Endothelial cell of umbilical vein (primary cell): ENCODE measurements at regions not wholly inside any gene's neighbourhood (a gene's known extent, or its start where the extent isn't known, plus 50 kb on each side); places are given as distances from the start of the nearest gene placed in this dataset.

ENCODE experiments used
- BruUV-seq: library from RNA; stranded (reverse); fragments of 400-500 nt; replicated peaks from 2 replicates; lab custom pipeline; 2021; lab: Mats Ljungman, UMichigan
- CTCF ChIA-PET: fragments of 300-600, 350-600 bp; sonication (Branson Sonifier 250); formaldehyde crosslinking; loops from one replicate; lab custom pipeline; 2021; ENCODE audit warnings: antibody characterized with exemption, inconsistent platforms; lab: Charles Lee
- POLR2A ChIA-PET: fragments of 300-600, 350-600 bp; sonication (Branson Sonifier 250); formaldehyde crosslinking; loops from one replicate; lab custom pipeline; 2021; ENCODE audit warnings: antibody characterized with exemption, inconsistent platforms; lab: Charles Lee
- DNase-seq: peaks from one replicate; pipeline ENCODE4 v3.0.0-alpha.2; 2011; ENCODE audit warnings: low read depth, low spot score
- FAIRE-seq: peaks from 2 replicates; lab custom pipeline; 2011; peaks lifted over from hg19 to GRCh38; lab: Jason Lieb, UNC
- H2AFZ ChIP-seq: 2 replicates; pipeline ENCODE4 v1.6.0; 2012; ENCODE audit warnings: low read depth, low read length, control low read depth, inconsistent platforms
- H3K27ac ChIP-seq: 2 replicates; pipeline ENCODE4 v1.5.1; 2011; ENCODE audit warnings: low read depth, mild to moderate bottlenecking, control low read depth, low read length, moderate library complexity; ENCODE audit not compliant: insufficient read depth
- H3K27me3 ChIP-seq, 2 experiments: 2 replicates each; pipeline versions ENCODE4 v1.6.0 to v1.6.1; 2011; ENCODE audit warnings: low read length in 2 of 2, mixed read lengths in 1 of 2; ENCODE audit not compliant: control insufficient read depth in 2 of 2, insufficient read depth in 2 of 2
- H3K36me3 ChIP-seq, 2 experiments: 2 replicates in 1 of 2; 3 replicates in 1 of 2; pipeline ENCODE4 v1.5.1; 2011; ENCODE audit warnings: low read length in 2 of 2, mild to moderate bottlenecking in 1 of 2, moderate library complexity in 1 of 2; ENCODE audit not compliant: control insufficient read depth in 2 of 2, insufficient read depth in 2 of 2; ENCODE audit errors: extremely low read depth in 1 of 2
- H3K4me1 ChIP-seq: 3 replicates; pipeline ENCODE4 v1.5.1; 2011; ENCODE audit warnings: mild to moderate bottlenecking, low read length; ENCODE audit not compliant: control insufficient read depth, insufficient read depth; ENCODE audit errors: extremely low read depth
- H3K4me2 ChIP-seq: 2 replicates; pipeline ENCODE4 v1.6.1; 2011; ENCODE audit warnings: low read length, control low read depth, mixed read lengths; ENCODE audit not compliant: insufficient read depth
- H3K4me3 ChIP-seq, 3 experiments: fragments of 200-600 bp in 1 of 3; sonication (generic), shearing (Covaris generic) in 1 of 3; replicated peaks in 1 of 3; 2 replicates each; pipeline ENCODE4 v1.5.1; 2011 to 2016; ENCODE audit warnings: control low read depth in 3 of 3, low read length in 3 of 3, mild to moderate bottlenecking in 2 of 3, inconsistent platforms in 1 of 3, low read depth in 1 of 3, moderate library complexity in 1 of 3; ENCODE audit not compliant: insufficient read depth in 1 of 3
- H3K79me2 ChIP-seq: 2 replicates; pipeline ENCODE4 v1.6.0; 2012; ENCODE audit warnings: low read length, inconsistent platforms; ENCODE audit not compliant: control insufficient read depth, insufficient read depth
- H3K9ac ChIP-seq: replicated peaks from 2 replicates; pipeline ENCODE3; 2011; ENCODE audit warnings: low read length, control low read depth; ENCODE audit not compliant: insufficient read depth; ENCODE audit errors: extremely low read depth
- H3K9me1 ChIP-seq: replicated peaks from 3 replicates; pipeline ENCODE4 v1.6.0; 2011; ENCODE audit warnings: mild to moderate bottlenecking, low read length; ENCODE audit not compliant: control insufficient read depth, insufficient read depth; ENCODE audit errors: extremely low read depth
- H3K9me3 ChIP-seq: replicated peaks from 2 replicates; pipeline ENCODE4 v1.5.1; 2012; ENCODE audit warnings: low read length, inconsistent platforms; ENCODE audit not compliant: control insufficient read depth, insufficient read depth
- H4K20me1 ChIP-seq: replicated peaks from 2 replicates; pipeline ENCODE3; 2011; ENCODE audit warnings: mild to moderate bottlenecking, low read length; ENCODE audit not compliant: control insufficient read depth, insufficient read depth; ENCODE audit errors: extremely low read depth
- EZH2 ChIP-seq: IDR thresholded peaks from 2 replicates; pipeline ENCODE4 v1.6.1; 2012; ENCODE audit warnings: borderline replicate concordance, low read depth, mild to moderate bottlenecking, moderate library complexity, low read length, inconsistent platforms; ENCODE audit not compliant: severe bottlenecking
- FOS ChIP-seq: IDR thresholded peaks from 2 replicates; pipeline ENCODE4 v1.6.1; 2011; ENCODE audit warnings: mild to moderate bottlenecking, low read length, moderate library complexity, borderline replicate concordance; ENCODE audit not compliant: insufficient read depth
- GATA2 ChIP-seq: IDR thresholded peaks from 2 replicates; pipeline ENCODE4 v1.7.0; 2011; ENCODE audit warnings: low read depth, mild to moderate bottlenecking, moderate library complexity, mixed read lengths, low read length; ENCODE audit not compliant: insufficient read length, insufficient read depth
- JUN ChIP-seq: IDR thresholded peaks from 2 replicates; pipeline ENCODE4 v1.6.1; 2011; ENCODE audit warnings: borderline replicate concordance, low read depth; ENCODE audit not compliant: insufficient read length, insufficient read depth
- MYC ChIP-seq: IDR thresholded peaks from one replicate; pipeline ENCODE4 v1.6.1; 2011; ENCODE audit warnings: mild to moderate bottlenecking, low read depth, low read length
- POLR2A ChIP-seq: IDR thresholded peaks from 2 replicates; pipeline ENCODE4 v1.6.1; 2012; ENCODE audit warnings: low read depth, mild to moderate bottlenecking, control low read depth, low read length
- POLR2AphosphoS5 ChIP-seq: IDR thresholded peaks from 2 replicates; pipeline ENCODE4 v1.6.1; 2012; ENCODE audit warnings: low read depth, mild to moderate bottlenecking, control low read depth, low read length, moderate library complexity; ENCODE audit not compliant: insufficient read depth
- dilution Hi-C: fragments of 300-500 bp; cut with MboI; formaldehyde crosslinking; loops from one replicate; pipeline ENCODE4 v1.15.0; 2019; ENCODE audit warnings: low sequenced_read_pairs; ENCODE audit not compliant: extremely low pct_ligation_motif_present
- intact Hi-C: fragments of 100-400 bp; cut with micrococcal nuclease; formaldehyde crosslinking; loops from one replicate; pipeline ENCODE4 v1.10.0; 2022
- TF ChIP-seq, protein P1 (sequence below): IDR thresholded peaks from 2 replicates; pipeline ENCODE4 v1.6.1; 2011; ENCODE audit not compliant: insufficient read depth, insufficient read length
- TF ChIP-seq, protein P2 (sequence below), 2 donors: IDR thresholded peaks; 1 replicate in 1 of 2; 2 replicates in 1 of 2; pipeline ENCODE4 v1.5.1; 2011; ENCODE audit warnings: low read length in 2 of 2, mild to moderate bottlenecking in 2 of 2, moderate library complexity in 2 of 2, control low read depth in 1 of 2, inconsistent platforms in 1 of 2, low read depth in 1 of 2; ENCODE audit not compliant: insufficient read depth in 1 of 2; ENCODE audit errors: extremely low read depth in 1 of 2

DNA sequence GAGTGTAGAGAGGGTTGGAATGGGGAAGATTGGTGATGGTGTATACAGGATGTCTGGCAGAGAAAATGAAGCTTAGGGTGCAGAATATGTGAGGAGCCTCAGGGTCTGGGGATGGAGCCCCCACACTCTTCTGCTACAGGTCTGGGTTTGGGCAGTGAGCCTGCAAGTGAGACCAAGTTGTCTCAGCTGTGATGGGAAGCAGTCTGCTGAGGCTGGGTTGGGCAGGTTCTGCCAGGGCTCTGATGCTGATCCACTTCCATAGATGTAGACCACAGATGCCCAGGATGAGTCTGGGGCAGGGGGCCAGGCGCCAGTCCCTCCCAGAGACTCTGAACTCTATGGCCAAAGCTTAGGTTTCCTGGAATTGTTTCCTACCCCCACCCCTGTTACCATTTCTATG is 516.9 kb downstream of the PTPRU start:
- dilution Hi-C loops: no loop called here
- H3K4me2 ChIP-seq: no peak overlapping the region
- no peak for FAIRE-seq

More for the DNA sequence above, 516.9 kb downstream of the PTPRU start:
- H2AFZ ChIP-seq: no peak overlapping the region
- no peak overlapping the region for H3K27ac ChIP-seq
- ChIA-PET CTCF (interaction anchor here (1.4 to 1.7 kb wide), 2 partner anchors 40 to 627 kb away, joined by 4 to 5 read pairs; no protein-coding TSS in a partner anchor), POLR2A (no interaction called here)
- DNase-seq: no peak
- no peaks in the 10 kb centered on the region for H3K4me1 ChIP-seq
- TF ChIP-seq POLR2AphosphoS5: no peak
- TF ChIP-seq, protein P1, sequence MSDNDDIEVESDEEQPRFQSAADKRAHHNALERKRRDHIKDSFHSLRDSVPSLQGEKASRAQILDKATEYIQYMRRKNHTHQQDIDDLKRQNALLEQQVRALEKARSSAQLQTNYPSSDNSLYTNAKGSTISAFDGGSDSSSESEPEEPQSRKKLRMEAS: no peak
- no peak for TF ChIP-seq JUN
- no peak for TF ChIP-seq FOS
- TF ChIP-seq EZH2: no peak
- TF ChIP-seq GATA2: no peak
- TF ChIP-seq POLR2A: no peak
- no peak for TF ChIP-seq MYC
- TF ChIP-seq, protein P2, sequence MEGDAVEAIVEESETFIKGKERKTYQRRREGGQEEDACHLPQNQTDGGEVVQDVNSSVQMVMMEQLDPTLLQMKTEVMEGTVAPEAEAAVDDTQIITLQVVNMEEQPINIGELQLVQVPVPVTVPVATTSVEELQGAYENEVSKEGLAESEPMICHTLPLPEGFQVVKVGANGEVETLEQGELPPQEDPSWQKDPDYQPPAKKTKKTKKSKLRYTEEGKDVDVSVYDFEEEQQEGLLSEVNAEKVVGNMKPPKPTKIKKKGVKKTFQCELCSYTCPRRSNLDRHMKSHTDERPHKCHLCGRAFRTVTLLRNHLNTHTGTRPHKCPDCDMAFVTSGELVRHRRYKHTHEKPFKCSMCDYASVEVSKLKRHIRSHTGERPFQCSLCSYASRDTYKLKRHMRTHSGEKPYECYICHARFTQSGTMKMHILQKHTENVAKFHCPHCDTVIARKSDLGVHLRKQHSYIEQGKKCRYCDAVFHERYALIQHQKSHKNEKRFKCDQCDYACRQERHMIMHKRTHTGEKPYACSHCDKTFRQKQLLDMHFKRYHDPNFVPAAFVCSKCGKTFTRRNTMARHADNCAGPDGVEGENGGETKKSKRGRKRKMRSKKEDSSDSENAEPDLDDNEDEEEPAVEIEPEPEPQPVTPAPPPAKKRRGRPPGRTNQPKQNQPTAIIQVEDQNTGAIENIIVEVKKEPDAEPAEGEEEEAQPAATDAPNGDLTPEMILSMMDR (IDR thresholded peaks at IDR 0.05; ENCODE audit: extremely low read depth in 1 of 2, insufficient read depth in 1 of 2, low read depth in 1 of 2, low read length in 2 of 2): no peak
- H3K9ac ChIP-seq: no peak overlapping the region
- BruUV-seq: no TSS peak
- no peaks in the 10 kb centered on the region for H3K27me3 ChIP-seq
- H4K20me1 ChIP-seq: no peaks in the 10 kb centered on the region
- no peaks in the 10 kb centered on the region for H3K36me3 ChIP-seq
- no peaks in the 10 kb centered on the region for H3K9me1 ChIP-seq
- no peaks in the 10 kb centered on the region for H3K9me3 ChIP-seq
- H3K79me2 ChIP-seq: no peaks in the 10 kb centered on the region
- H3K4me3 ChIP-seq: no peak overlapping the region
- intact Hi-C loops: no loop called here
